ENCODE measurements at regions not wholly inside any gene's neighbourhood (a gene's known extent, or its start where the extent isn't known, plus 50 kb on each side); places are given as distances from the start of the nearest gene placed in this dataset.

GRCh38 chr3:11954312-11954934 lies 49.8 kb upstream of the SYN2 start:
- peak in 1 of 2 donors; percentile 20 for DNase-seq
- 62 to 65% methylated on average over 8 of the region's 8 CpGs for WGBS, 2 donors
- no peaks in the 10 kb centered on the region for H3K36me3 ChIP-seq
- H3K9me3 ChIP-seq: no peaks in the 10 kb centered on the region
- no peaks in the 10 kb centered on the region for H3K4me1 ChIP-seq
- H3K4me3 ChIP-seq: no peak overlapping the region
- ATAC-seq (ENCODE audit: low FRiP score in 2 of 2): no peak
- no peak overlapping the region for H3K27ac ChIP-seq
- TF ChIP-seq POLR2AphosphoS5 (IDR thresholded peaks at IDR 0.05) (no peak), EP300 (IDR thresholded peaks at IDR 0.05) (no peak), CTCF (IDR thresholded peaks at IDR 0.05) (no peak), POLR2A (IDR thresholded peaks at IDR 0.05) (no peak)
- no peaks in the 10 kb centered on the region for H3K27me3 ChIP-seq

Small RNA genes in the stretch of these regions (small RNA-seq; reads per million reads assigned to genes)
- 0 to 0.07 (median 0) reads per million in 4 donors for gene RN7SL147P

Data from upper lobe of left lung (tissue), 6 donors.